GM19043 (cell line): ENCODE measurements at regions not wholly inside any gene's neighbourhood (a gene's known extent, or its start where the extent isn't known, plus 50 kb on each side); places are given as distances from the start of the nearest gene placed in this dataset.

Experiments
- ATAC-seq: cut with Tn5 transposase; IDR thresholded peaks from one replicate; pipeline ENCODE4 v1.9.1; 2021; ENCODE audit warnings: low read depth; ENCODE audit not compliant: unreplicated experiment

DNA sequence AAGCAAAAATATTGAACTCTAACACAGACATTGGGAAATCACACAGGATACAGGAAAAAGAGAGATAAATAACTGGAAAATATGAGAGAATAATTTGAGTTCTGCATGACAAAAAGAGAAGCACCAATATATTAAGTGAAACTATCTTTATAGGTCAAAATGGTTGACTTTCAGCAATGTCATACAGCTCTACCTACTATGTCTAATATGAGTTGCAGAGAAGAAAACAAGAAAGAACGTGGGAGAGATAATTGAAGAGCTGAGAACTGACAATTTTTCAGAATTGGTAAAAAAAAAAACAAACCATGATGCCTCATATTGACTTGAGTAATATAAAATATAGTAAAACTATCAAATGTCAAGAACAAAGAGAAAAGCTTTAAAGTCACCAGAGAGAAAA, 221.7 kb downstream of the BCL11B start:
- no peak for ATAC-seq

DNA sequence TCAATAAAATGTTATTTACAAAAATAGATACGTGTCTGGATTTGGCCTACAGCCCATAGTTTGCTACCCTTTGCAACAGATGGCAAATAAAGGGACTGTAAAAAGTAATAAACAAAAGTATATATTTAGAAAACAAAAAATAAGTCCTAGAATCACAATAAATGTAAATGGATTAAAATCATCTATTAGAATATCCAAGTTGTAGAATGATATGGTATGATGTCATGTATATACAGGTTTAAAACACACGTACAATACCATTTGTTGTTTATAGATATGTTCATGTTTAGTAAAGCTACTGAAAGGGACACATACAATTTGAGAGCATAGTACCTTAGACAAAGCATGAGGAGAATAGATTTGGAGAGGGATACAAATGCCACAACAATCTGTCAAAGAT, 219.5 kb downstream of the BCL11B start:
- no peak for ATAC-seq

DNA sequence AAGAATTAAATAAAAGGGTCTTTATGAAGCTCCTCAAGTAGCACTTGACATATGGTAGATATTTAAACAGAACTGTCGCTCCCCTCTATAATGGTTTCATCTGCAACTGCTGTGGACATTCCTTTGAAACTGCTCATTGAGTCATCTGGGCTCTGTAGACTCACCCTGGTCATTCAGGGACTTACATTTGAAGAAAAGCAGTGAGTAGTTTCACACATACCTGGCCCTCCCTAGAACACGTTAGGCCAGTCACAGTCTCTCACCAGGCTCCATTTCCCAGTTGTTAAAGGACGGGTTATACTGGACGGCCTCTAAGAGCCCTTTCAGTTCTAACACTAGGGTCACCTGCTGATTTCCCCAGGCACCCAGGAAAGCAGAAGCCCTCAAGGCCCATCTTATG, 217.0 kb downstream of the BCL11B start:
- ATAC-seq = no peak

DNA sequence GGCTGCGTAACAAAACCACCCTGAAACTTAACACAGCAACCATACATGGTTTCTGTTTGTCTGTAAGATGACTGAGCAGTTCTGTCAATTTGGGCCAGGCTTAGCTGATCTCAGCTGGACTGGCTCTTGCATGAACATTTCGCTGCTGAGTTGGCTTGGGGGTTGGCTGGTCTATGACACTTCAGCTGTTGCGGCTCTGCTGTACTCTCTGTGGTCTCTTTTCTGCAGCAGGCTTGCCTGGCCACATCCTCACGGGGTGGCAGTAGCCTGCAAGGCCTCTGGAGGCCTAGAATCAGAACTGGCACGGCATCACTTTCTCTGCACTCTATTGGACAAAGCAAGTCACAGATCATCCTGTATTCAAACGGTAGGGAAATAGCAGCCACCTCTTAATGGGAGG, 216.2 kb downstream of the BCL11B start:
- no peak for ATAC-seq

DNA sequence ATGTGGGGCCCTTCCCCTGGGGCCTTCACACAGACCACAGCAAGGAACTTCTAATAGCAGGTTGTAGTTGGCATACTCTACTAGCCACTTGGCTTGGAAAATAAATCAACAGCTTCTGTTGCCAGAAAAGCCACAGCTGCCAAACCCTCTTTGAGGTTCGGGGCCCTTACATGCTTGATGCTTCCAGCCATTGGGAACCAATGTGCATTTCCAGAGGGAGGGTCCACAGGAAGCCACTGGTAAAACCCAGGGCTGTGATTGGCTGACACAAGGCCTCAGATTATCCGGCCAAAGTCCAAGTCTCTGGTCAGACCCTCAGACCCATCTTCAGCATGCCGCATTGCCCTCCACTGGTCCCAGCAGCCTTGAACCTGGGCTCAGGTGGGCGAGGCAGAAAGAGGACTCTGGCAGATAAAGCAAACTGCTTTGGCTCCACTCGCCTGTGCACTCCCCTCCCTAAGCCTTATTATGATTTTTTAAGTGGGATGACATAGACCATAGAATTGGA, 214.4 kb downstream of the BCL11B start:
- no peak for ATAC-seq

GRCh38 chr14:99058542-99058941, 213.5 kb downstream of the BCL11B start:
- ATAC-seq = no peak

DNA sequence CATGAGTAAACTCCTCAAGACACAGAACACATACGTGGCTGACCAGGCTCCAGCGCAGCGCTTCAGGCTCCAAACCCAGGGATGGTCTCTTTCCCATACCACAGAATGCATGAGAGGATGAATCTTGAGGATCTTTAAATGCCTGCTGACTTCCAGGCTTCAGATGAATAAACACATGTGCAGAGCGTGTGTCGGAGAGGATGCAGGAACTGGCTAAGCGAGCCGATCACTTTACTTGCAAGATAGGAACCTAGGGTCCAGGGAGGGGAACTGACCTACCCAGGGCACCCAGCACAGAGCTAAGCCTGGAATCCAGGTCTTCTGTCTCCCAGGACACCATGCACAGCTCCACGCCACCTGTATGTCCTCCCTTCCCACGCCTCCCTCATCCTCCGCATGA, 209.8 kb downstream of the BCL11B start:
- no peak for ATAC-seq

- ATAC-seq = no peak
Measured at GRCh38 chr14:99062772-99063418, 209.1 kb downstream of the BCL11B start.

DNA sequence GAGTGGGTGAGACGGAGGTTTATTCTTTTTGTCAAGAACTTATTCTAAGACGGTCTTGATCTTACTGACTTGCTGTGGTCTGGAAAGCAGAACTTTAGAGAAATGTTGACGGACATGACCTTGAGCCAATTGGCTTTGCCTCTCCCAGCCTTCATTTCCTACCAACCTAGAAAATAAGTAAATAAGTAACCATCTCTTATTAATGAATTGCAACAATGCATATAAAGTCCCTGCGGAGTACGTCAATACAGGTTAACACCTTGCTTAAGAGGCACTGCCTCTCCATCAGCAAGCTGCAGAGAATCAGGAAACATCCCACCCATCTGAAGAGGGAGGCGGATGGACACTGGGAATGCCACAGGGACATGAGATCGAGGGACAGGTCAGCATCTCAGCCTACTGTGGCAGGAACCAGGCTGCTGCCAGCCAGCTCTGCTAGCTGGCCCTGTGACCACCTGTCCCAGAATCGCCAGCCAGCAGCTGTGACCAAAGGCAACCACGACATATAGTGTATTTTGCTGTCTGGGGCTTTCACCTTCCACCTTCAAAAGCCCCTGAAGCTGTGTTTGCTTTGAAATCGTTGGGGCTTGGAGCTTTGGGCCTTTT, 208.3 kb downstream of the BCL11B start:
- ATAC-seq = no peak

DNA sequence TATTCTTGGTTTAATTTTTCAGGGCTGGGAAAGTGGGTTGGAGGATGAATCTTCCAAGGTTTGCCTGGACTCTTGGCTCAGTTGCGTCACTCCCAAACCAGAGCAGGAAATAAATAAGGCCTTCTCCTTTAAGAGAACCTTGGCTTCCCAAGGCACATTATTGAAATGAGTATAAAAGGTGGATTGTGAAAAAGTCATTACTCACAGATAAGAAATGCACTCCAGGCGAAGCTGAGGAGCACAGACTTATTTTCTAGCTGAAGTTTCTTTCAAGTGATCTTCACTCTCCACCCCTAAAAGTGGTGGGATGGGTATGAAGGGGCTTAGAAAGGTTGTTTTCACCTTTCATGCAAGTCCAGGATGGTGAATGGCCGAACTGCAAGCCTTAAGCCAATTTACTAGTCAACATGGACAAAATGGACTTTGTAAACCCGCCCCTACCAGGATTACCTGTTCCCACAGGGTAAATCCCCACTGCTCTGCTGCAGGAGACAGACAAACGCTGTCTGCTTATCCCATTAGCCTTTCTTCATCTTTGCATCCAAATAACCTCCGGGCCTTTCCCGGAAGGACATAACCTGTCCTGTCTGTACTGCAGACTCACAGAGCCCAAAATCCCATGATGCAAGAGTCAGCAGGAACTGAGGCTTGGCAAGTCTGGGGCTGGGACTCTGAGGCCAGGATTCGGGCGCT, 207.6 kb downstream of the BCL11B start:
- ATAC-seq = no peak

- no peak for ATAC-seq
Measured at GRCh38 chr14:99065551-99065950, 206.4 kb downstream of the BCL11B start.

- ATAC-seq = no peak
Measured at GRCh38 chr14:99066378-99066777, 205.6 kb downstream of the BCL11B start.

DNA sequence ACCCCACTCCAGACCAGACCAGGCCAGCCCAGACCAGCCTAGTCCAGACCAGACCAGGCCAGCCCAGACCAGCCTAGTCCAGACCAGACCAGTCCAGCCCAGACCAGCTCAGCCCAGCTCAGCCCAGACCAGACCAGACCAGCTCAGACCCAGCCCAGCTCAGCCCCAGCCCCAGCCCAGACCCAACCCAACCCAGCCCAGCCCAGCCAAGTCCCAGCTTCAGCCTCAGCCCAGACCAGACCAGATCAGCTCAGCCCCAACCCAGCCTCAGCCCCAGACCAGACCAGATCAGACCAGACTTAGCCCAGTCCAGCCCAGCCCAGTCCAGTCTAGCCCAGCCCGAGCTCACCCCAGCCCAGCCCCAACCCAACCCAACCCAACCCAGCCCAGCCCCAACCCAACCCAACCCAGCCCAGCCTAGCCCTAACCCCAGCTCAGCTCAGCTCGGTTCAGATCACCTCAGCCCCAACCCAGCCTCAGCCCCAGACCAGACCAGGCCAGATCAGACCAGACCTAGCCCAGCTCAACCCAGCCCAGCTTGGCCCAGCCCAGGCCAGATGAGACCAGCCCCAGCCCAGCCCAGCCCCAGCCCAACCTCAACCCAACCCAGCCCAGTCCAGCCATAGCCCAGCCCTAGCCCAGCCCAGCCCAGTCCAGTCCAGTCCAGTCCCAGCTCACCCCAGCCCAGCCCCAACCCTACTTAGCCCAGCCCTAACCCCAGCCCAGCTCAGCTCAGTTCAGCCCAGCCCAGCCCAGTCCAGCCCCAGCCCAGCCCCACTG, 204.7 kb downstream of the BCL11B start:
- no peak for ATAC-seq

GRCh38 chr14:99067927-99068326, 204.1 kb downstream of the BCL11B start:
- no peak for ATAC-seq

- no peak for ATAC-seq
Measured at GRCh38 chr14:99069946-99070345, 202.1 kb downstream of the BCL11B start.

- no peak for ATAC-seq
Measured at GRCh38 chr14:99072433-99072832, 199.6 kb downstream of the BCL11B start.

DNA sequence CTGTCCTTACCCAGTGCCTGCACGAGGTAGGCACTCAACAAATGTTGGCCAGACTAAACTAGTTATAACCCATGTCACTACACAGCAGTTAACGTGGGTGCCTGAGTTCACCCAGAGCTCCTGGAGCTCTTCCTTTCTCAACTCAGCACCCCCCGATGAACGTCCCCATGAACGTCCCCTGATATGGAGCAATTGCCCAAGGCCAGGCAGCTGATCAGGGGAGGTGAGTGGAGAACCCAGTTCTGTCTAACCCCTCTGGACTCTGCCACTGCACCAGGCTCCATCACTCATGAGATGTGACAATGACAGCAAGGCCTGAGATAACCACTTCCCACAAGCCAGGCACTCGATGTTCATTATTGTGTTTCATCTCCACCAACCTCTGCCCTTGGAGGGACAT, 199.0 kb downstream of the BCL11B start:
- no peak for ATAC-seq

- no peak for ATAC-seq
Measured at GRCh38 chr14:99073431-99073830, 198.6 kb downstream of the BCL11B start.

DNA sequence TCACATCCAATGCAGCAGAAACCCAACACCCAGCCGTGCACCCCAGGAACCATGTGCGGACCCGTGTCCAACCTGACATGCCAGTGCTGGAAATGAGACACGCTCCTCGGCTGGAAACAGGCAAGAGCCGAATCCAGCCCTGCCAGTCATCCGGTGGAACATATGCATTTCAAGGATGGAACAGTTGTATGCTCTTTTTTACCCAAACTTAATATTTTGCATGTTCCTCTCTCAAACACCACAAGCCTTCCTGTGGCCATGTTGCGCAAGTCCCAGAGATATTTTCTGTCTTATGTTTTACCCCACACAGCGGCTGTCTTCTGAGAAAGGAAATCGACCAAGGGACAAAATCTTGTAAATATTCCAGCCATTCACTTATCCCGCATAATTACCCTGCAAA, 196.9 kb downstream of the BCL11B start:
- no peak for ATAC-seq

- no peak for ATAC-seq
Measured at GRCh38 chr14:99075771-99076375, 196.1 kb downstream of the BCL11B start.
